Fibroblast of skin of abdomen (primary cell): ENCODE measurements at regions not wholly inside any gene's neighbourhood (a gene's known extent, or its start where the extent isn't known, plus 50 kb on each side); places are given as distances from the start of the nearest gene placed in this dataset.

Experiments used
- DNase-seq: peaks from one replicate; pipeline ENCODE4 v3.0.0-alpha.2; 2013

DNA sequence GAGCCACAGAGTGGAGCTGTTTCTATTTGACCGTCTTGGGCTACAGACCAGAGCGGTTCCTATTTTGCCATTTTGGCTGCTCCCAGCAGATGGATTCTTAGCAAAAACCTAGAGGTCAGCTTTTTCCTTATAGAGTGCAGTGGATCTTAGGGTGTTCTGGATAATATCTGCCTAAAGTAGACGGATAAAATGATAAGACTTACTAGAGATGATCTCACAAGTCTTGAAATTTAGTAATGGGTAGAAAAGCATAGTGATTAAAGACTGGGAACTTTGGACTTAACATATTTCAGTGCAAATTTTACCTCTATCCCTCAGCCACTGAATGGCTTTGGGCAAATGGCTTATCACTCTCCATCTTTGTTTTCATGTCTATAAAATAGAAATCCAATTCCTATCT, 439.8 kb downstream of the ADGRL2 start:
- DNase-seq: no peak

DNA sequence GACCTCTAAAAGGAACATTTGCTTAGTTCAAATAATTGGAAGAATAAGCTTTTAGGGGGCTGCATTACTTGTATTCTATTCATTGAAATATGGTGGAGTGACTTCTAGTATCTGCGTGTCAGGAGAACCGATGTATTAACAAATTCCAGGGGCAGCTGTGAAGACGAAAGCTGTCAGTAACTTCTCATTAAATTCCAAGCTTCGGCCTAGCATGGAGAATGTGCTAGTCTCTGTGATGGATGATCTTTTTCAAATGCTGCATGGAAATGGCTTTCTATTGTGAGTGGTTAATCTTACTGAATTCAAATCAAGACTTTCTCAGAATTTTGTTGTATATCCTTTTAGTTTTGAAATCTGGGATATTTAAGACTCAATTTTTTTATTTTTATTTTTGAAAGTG, 429.9 kb downstream of the ADGRL2 start:
- DNase-seq: no peak

DNA sequence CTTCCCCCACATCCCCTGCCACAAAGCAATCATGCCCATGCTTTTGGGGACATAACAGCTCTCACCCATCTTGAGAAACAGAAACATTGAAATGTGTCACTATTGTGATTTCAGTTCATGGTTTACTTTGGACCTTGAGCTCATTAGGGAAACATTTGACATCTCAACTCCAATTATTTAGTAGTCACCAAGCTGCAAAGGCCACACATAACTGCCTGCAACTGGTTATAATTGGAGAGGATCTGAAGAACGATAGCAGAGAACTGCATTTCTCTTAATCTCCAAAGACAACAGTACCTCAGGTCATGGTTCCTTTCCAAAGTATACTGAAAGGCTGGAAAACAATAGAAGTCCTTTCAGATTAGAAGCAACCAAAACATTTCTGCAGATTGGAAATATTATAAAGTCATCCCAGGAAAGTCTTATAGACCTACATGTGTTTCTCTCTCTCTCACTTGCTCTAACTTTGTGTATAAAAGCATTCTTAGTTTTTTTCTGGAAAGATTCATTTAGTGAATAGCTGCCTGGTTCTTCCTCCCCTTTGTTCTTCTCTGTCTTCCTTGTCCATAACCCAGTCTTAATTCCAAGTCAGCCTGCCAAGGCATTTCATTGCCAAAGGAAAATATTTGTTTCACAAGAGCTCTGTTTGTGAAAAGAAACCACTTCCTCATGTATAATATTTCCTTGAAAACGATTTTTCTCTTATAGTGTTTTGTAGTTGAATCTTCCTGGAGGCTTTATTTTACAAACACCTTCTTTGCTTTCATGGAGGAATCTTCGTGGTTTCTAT, 426.8 kb downstream of the ADGRL2 start:
- DNase-seq: peak; percentile 29

DNA sequence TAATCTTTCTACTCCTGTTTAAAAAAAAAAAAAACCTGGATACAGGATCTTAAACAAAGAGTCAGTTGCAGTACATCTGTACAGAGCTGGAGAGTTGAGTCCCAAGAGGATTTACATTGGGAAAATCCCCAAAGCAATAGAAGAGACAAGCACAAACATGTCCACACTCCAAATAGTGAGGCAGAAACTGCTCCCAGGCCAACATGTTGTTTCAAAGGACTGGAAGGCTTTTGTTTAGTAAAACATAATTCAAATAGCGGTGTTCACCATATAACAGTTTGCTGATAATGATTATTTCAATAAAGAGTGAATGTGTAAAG, 425.4 kb downstream of the ADGRL2 start:
- DNase-seq: peak; percentile 40

DNA sequence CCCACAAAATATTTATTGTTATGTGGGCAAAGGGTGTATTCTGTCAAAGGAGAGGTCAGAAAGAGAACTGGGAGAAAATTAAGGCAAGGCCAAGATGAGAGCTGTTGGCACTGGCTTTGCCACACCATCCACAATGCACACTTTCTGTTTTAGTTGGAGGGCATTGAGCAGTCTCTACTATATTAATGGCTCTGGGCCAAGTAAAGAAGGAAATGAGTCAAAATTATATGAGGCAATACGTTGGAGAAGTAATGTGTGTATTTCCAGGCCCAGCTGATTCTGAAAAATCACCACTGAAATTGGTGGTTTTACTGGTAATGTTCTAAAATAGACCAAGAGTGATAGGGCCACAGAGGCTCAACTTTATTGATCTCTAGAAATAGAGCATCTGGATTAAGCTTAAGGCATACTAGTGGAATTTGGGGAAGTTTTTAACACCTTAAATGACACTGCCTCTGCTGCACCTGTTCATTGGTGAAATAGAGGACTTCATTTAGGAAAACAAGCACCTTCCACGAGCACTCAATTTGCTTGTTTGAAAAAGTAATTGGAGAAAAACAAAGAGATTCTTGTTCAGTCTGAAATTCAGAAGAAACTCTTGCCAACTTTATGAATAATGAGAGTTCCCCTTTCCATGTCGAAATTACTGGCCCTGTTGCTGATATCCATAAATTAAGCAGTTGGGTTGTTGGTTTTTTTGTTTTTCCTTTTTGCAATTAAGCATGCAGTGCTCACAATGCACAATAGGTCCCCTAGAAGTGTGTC, 424.9 kb downstream of the ADGRL2 start:
- DNase-seq: peak; percentile 49

DNA sequence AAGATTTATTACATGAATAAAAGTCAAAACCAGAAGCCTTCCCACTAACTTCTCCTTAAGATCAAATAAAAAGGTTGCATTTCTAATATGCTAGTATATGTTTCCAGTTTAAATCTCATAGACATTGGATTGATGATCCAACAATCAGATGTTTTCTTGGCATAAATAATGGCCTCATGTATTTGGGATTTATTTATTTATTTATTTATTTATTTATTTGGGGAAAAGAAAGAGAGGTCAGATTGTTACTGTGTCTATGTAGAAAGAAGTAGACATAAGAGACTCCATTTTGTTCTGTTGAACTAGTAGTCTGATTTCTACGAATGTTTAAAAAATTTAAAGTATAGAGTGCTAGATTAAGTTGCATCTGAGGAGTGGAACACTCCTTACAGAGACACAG, 422.4 kb downstream of the ADGRL2 start:
- no peak for DNase-seq

GRCh38 chr1:82221721-82222120, 421.0 kb downstream of the ADGRL2 start:
- DNase-seq: no peak

- DNase-seq: no peak
Measured at GRCh38 chr1:82220754-82221153, 420.0 kb downstream of the ADGRL2 start.

GRCh38 chr1:82219841-82220240, 419.1 kb downstream of the ADGRL2 start:
- no peak for DNase-seq

DNA sequence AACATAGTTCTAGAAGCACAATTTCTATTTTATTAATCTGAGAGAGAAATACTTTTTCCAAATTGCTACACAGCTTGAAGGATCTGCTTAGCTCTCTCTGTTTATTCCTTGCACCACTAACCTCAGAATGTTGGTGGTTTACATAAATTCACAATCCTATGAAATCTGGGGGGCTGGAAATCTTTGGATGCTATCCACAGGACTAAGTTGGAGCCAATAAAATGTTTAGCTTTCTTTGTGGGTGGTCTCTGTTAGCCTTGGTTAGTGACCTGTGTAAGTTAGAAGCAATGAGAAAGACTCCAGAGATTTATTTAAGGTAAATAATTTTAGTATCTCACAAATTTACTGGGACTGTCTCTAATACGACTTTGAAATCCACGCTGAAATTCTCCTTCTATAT, 418.1 kb downstream of the ADGRL2 start:
- peak; percentile 27 for DNase-seq

DNA sequence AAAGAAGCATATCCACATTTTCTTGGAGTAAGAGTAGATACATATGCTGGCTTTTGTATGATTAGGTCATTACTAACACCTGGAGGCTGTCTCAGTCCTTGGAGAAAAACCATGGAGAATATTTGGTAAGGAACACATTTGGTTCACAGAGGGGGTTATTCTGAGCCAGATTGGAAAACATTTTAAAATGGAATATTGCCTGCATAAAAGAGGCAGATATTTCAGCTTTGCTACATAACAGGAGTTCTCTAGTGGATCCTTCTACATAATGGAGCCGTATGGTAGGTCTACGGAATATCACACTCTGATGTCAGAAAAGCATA, 415.1 kb downstream of the ADGRL2 start:
- DNase-seq: no peak

- peak; percentile 43 for DNase-seq
Measured at GRCh38 chr1:82215056-82215852, 414.5 kb downstream of the ADGRL2 start.

DNA sequence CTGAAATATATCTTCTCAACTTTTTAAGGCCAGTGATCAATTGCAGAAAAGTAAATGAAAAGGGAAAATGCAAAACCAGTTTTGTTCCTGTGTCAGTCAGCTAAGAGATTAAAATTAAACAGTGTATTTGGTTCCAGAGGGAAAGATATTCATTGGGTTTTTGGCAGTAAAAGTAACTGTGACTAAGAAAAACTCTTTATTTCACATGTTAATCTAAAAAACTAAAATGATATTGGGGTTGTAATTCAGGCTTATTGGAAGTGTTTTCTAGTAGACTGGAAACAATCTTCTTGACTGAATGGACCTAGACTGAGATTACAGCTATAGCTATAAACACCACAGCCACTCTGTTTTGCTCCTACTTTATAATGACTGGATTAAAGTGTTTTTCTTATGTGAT, 413.9 kb downstream of the ADGRL2 start:
- no peak for DNase-seq

DNA sequence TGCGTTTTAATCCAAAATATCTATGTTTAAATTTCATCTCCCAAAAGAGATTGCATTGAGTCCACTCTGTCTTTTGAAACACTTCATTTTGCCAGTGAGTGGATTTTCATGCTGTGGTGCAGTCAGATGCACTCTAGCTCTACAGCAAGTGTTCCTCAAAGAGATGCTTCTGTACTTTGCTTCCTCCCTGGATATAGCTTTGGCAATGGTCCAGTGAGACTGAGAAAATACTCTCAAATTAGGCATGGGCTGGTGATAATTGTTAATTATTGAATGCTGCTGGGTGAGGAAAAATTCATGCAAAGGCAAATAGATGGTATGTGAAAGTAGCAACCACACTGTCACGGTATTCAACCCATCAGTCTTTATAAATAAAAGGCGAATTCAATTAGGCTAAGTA, 396.9 kb downstream of the ADGRL2 start:
- no peak for DNase-seq

DNA sequence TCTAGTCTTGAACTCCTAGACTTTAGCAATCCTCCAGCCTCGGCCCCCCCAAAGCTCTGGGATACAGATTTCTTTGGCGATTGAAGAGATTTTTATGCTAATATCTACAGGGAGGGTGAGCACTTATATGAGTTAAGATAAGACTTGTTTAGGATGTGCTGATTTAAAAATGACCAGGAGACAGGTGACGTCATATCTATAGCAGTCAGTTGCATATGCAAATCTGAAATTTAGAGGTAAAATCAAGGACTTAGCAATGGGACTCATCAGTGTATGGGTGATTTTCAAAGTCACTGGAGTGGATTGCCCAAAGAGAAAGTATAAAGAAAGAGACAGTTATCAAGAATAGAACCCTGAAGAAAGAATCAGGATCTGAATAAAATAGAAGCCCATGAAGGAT, 394.5 kb downstream of the ADGRL2 start:
- no peak for DNase-seq

DNA sequence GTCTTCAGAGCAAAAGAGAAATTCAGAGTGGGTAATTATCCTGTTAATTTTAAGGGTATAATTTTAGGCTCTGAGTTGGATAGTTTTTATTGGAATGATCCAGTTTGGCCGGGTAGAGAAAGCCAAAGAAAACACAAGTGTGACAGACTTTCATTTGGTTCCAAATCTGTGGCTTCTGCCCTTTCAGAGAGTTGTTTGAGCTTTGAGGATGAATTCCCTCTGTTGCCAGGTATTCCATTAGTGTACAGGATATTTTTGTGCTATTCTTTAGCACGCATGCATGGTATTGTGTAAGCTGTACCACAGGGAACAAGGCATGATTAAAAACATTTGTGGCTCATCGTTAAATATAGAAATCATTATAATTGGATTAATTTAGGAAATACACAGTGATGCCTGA, 384.4 kb downstream of the ADGRL2 start:
- DNase-seq: peak; percentile 12

- DNase-seq: no peak
Measured at GRCh38 chr1:82181846-82182245, 381.1 kb downstream of the ADGRL2 start.

- no peak for DNase-seq
Measured at GRCh38 chr1:82179131-82179530, 378.4 kb downstream of the ADGRL2 start.

DNA sequence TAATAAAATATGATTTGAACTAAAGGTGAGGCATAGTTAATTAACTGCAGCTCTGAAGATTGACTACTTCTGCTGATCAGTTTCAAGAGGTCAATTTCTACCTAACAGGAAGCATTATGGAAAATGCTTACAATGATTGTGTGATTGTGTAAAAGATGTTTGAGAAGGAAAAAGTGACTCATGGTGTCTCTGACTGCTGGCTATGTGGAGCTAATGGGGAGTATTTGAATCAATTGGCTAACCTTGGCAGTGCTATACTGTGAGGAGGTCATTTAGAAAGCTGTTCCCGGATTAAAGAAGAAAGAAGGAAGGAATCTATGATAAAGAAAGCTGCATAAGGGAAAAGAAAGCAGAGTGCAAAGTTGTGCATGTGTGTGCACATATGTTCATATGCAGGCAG, 376.5 kb downstream of the ADGRL2 start:
- peak; percentile 26 for DNase-seq

GRCh38 chr1:82171955-82172354, 371.2 kb downstream of the ADGRL2 start:
- no peak for DNase-seq

- DNase-seq: no peak
Measured at GRCh38 chr1:82168482-82168881, 367.7 kb downstream of the ADGRL2 start.

DNA sequence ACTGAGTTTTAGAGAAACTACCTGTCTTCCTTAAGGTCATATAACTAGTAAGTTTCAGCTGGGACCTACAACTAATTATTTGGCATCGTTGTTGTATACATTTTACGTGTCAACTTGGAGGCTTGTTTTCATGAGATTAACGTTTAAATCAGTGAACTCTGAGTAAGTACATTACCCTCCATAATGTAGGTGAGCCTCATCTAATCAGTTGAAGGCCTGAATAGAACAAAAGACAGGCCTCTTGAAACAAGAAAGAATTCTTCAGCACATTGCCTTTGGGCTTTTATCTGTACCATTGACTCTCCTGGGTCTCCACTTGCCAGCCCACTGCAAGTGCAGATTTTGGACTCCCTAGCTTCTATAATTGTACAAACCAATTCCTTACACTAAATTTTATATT, 364.6 kb downstream of the ADGRL2 start:
- DNase-seq: no peak
